Fibroblast of lung (primary cell): ENCODE measurements at regions not wholly inside any gene's neighbourhood (a gene's known extent, or its start where the extent isn't known, plus 50 kb on each side); places are given as distances from the start of the nearest gene placed in this dataset.

ENCODE experiments used
- DNase-seq, 2 donors: peaks; one replicate each; pipeline versions ENCODE4 v3.0.0 to v3.0.0-alpha.2; 2010; ENCODE audit warnings: low read depth in 2 of 2
- H2AFZ ChIP-seq: 2 replicates; pipeline ENCODE4 v1.5.1; 2012; ENCODE audit warnings: low read length, control low read depth, inconsistent platforms
- H3K27ac ChIP-seq: 2 replicates; pipeline ENCODE4 v1.5.1; 2011; ENCODE audit warnings: low read length, control low read depth; ENCODE audit not compliant: insufficient read depth
- H3K27me3 ChIP-seq: 2 replicates; pipeline ENCODE4 v1.5.1; 2011; ENCODE audit warnings: mild to moderate bottlenecking, low read length; ENCODE audit not compliant: control insufficient read depth, insufficient read depth
- H3K36me3 ChIP-seq: 2 replicates; pipeline ENCODE4 v1.5.1; 2011; ENCODE audit warnings: low read length; ENCODE audit not compliant: control insufficient read depth, insufficient read depth
- H3K4me1 ChIP-seq: 2 replicates; pipeline ENCODE4 v1.5.1; 2011; ENCODE audit warnings: low read length; ENCODE audit not compliant: control insufficient read depth, insufficient read depth; ENCODE audit errors: extremely low read depth
- H3K4me2 ChIP-seq: 2 replicates; pipeline ENCODE4 v1.5.1; 2011; ENCODE audit warnings: low read length, control low read depth; ENCODE audit not compliant: insufficient read depth; ENCODE audit errors: extremely low read depth
- H3K4me3 ChIP-seq, 4 experiments: fragments of 200-600 bp in 1 of 4; sonication (generic) in 1 of 4; replicated peaks in 1 of 4; 2 replicates each; pipeline ENCODE4 v1.5.1; 2011 to 2016; ENCODE audit warnings: low read length in 4 of 4, low read depth in 3 of 4, mild to moderate bottlenecking in 3 of 4, control low read depth in 2 of 4, inconsistent platforms in 1 of 4, mixed read lengths in 1 of 4; ENCODE audit not compliant: insufficient read depth in 1 of 4; ENCODE audit errors: control extremely low read depth in 1 of 4
- H3K79me2 ChIP-seq: 2 replicates; pipeline ENCODE4 v1.5.1; 2012; ENCODE audit warnings: mild to moderate bottlenecking, low read length, inconsistent platforms; ENCODE audit not compliant: control insufficient read depth, insufficient read depth
- H3K9ac ChIP-seq: 2 replicates; pipeline ENCODE4 v1.5.1; 2011; ENCODE audit warnings: mild to moderate bottlenecking, low read length, control low read depth; ENCODE audit not compliant: insufficient read depth
- H3K9me3 ChIP-seq: 2 replicates; pipeline ENCODE4 v1.5.1; 2012; ENCODE audit warnings: low read depth, low read length; ENCODE audit not compliant: control insufficient read depth, insufficient read depth
- H4K20me1 ChIP-seq: 2 replicates; pipeline ENCODE4 v1.5.1; 2011; ENCODE audit warnings: low read length; ENCODE audit not compliant: control insufficient read depth, insufficient read depth; ENCODE audit errors: extremely low read depth
- CTCF ChIP-seq, 2 donors: IDR thresholded peaks in 1 of 2; conservative IDR thresholded peaks in 1 of 2; 1 replicate in 1 of 2; 2 replicates in 1 of 2; pipeline ENCODE4 v1.5.1; 2011 to 2012; ENCODE audit warnings: low read length in 2 of 2, control low read depth in 1 of 2, inconsistent platforms in 1 of 2, low read depth in 1 of 2, mild to moderate bottlenecking in 1 of 2
- EZH2 ChIP-seq: IDR thresholded peaks from 2 replicates; pipeline ENCODE4 v1.5.1; 2012; ENCODE audit warnings: low read length, control low read depth, mild to moderate bottlenecking; ENCODE audit errors: missing control alignments

GRCh38 chr2:59266453-59266852 is 1025.3 kb upstream of the FANCL start:
- Histone ChIP-seq H3K4me2 (no peak overlapping the region), H3K27me3 (no peaks in the 10 kb centered on the region), H3K4me1 (no peaks in the 10 kb centered on the region), H3K27ac (no peak overlapping the region), H3K4me3 (no peak overlapping the region), H4K20me1 (no peaks in the 10 kb centered on the region), H3K36me3 (no peaks in the 10 kb centered on the region), H3K9ac (no peak overlapping the region), H3K79me2 (no peaks in the 10 kb centered on the region), H3K9me3 (no peaks in the 10 kb centered on the region), H2AFZ (no peak overlapping the region)
- DNase-seq: no peak
- TF ChIP-seq EZH2 (no peak), CTCF (conservative IDR thresholded peaks at IDR 0.05 in 1 of 2, IDR thresholded peaks at IDR 0.05 in 1 of 2; ENCODE audit: low read depth in 1 of 2, low read length in 2 of 2) (no peak)

- Histone ChIP-seq H3K4me2 (no peak overlapping the region), H3K9ac (no peak overlapping the region), H2AFZ (no peak overlapping the region), H3K4me1 (no peaks in the 10 kb centered on the region), H4K20me1 (no peaks in the 10 kb centered on the region), H3K9me3 (no peaks in the 10 kb centered on the region), H3K79me2 (no peaks in the 10 kb centered on the region), H3K27ac (no peak overlapping the region), H3K36me3 (no peaks in the 10 kb centered on the region), H3K27me3 (no peaks in the 10 kb centered on the region), H3K4me3 (no peak overlapping the region)
- DNase-seq: no peak
- TF ChIP-seq EZH2: no peak
- TF ChIP-seq CTCF (conservative IDR thresholded peaks at IDR 0.05 in 1 of 2, IDR thresholded peaks at IDR 0.05 in 1 of 2; ENCODE audit: low read depth in 1 of 2, low read length in 2 of 2): no peak
Measured at GRCh38 chr2:59259913-59260312, 1018.8 kb upstream of the FANCL start.

- Histone ChIP-seq H3K9me3 (no peaks in the 10 kb centered on the region), H4K20me1 (no peaks in the 10 kb centered on the region), H3K9ac (no peak overlapping the region), H3K27me3 (no peaks in the 10 kb centered on the region), H3K27ac (no peak overlapping the region), H3K79me2 (no peaks in the 10 kb centered on the region), H2AFZ (no peak overlapping the region), H3K4me1 (no peaks in the 10 kb centered on the region), H3K4me2 (no peak overlapping the region), H3K4me3 (no peak overlapping the region), H3K36me3 (no peaks in the 10 kb centered on the region)
- no peak for TF ChIP-seq EZH2
- TF ChIP-seq CTCF (conservative IDR thresholded peaks at IDR 0.05 in 1 of 2, IDR thresholded peaks at IDR 0.05 in 1 of 2; ENCODE audit: low read depth in 1 of 2, low read length in 2 of 2): no peak
- no peak for DNase-seq
Measured at GRCh38 chr2:59256290-59256689, 1015.2 kb upstream of the FANCL start.
